Ishikawa (cell line): ENCODE measurements at regions not wholly inside any gene's neighbourhood (a gene's known extent, or its start where the extent isn't known, plus 50 kb on each side); places are given as distances from the start of the nearest gene placed in this dataset.

ENCODE experiments used
- CREB1 ChIP-seq: IDR thresholded peaks from 2 replicates; pipeline ENCODE4 v1.6.1; 2012; ENCODE audit warnings: low read depth
- TF ChIP-seq, protein P1 (sequence below): IDR thresholded peaks from 2 replicates; pipeline ENCODE4 v1.6.1; 2012; ENCODE audit warnings: low read depth, mild to moderate bottlenecking

DNA sequence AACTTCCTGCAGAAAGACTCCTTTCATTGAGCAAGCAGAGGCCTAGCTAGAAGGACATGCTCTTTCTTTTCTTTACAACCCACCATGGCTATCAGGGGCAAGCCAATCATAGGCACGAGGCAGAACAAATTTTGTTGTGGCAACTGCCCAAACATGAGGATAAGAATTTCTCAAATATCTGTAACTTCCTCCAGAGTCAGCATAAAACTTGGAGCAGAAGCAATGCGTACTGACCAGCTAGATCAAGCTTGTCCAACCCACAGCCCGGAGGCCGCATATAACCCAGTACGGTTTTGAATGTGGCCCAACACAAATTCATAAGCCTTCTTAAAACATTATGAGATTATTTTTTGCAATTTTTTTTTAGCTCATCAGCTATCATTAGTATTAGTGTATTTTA, 87.0 kb upstream of the SOX21 start:
- TF ChIP-seq CREB1 = no peak
- TF ChIP-seq, protein P1, sequence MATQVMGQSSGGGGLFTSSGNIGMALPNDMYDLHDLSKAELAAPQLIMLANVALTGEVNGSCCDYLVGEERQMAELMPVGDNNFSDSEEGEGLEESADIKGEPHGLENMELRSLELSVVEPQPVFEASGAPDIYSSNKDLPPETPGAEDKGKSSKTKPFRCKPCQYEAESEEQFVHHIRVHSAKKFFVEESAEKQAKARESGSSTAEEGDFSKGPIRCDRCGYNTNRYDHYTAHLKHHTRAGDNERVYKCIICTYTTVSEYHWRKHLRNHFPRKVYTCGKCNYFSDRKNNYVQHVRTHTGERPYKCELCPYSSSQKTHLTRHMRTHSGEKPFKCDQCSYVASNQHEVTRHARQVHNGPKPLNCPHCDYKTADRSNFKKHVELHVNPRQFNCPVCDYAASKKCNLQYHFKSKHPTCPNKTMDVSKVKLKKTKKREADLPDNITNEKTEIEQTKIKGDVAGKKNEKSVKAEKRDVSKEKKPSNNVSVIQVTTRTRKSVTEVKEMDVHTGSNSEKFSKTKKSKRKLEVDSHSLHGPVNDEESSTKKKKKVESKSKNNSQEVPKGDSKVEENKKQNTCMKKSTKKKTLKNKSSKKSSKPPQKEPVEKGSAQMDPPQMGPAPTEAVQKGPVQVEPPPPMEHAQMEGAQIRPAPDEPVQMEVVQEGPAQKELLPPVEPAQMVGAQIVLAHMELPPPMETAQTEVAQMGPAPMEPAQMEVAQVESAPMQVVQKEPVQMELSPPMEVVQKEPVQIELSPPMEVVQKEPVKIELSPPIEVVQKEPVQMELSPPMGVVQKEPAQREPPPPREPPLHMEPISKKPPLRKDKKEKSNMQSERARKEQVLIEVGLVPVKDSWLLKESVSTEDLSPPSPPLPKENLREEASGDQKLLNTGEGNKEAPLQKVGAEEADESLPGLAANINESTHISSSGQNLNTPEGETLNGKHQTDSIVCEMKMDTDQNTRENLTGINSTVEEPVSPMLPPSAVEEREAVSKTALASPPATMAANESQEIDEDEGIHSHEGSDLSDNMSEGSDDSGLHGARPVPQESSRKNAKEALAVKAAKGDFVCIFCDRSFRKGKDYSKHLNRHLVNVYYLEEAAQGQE = no peak
